Left cardiac atrium (tissue), 4 donors: ENCODE measurements at regions not wholly inside any gene's neighbourhood (a gene's known extent, or its start where the extent isn't known, plus 50 kb on each side); places are given as distances from the start of the nearest gene placed in this dataset.
A peak's percentile ranks its signal among the peaks of the same experiment; 100 is the strongest.

ENCODE experiments used
- ATAC-seq, 2 donors: fragments of 200-7000 bp; cut with Tn5 transposase; one replicate each; pipeline ENCODE4 v1.9.1; 2020; ENCODE audit warnings: mild to moderate bottlenecking in 2 of 2, moderate library complexity in 2 of 2
- DNase-seq: peaks from one replicate; pipeline ENCODE4 v3.0.0-alpha.2; 2020
- intact Hi-C, 2 donors: fragments of 100-400 bp; cut with DNase I; formaldehyde crosslinking; loops; one replicate each; pipeline versions ENCODE4 v1.14.1 to v1.15.1; 2022 to 2023
- donor health status: DM: no; HTN: yes; CAD: no.
- donor health status: DM: no; HTN: yes; CAD: no; lungs with severe emphysema.
- donor health status: DM: yes; HTN: yes; CAD: no.
- donor health status: Dilated cardiomyopathy.

GRCh38 chr3:6074952-6075351 is 786.0 kb upstream of the GRM7 start:
- ATAC-seq = no peak
- no peak for DNase-seq

GRCh38 chr3:6078436-6078835 is 782.5 kb upstream of the GRM7 start:
- ATAC-seq = no peak
- DNase-seq = no peak
- intact Hi-C loops = no loop called here

More at GRCh38 chr3:6074952-6075351, 786.0 kb upstream of the GRM7 start:
- intact Hi-C loops = no loop called here

GRCh38 chr3:6079011-6079410 is 781.9 kb upstream of the GRM7 start:
- DNase-seq (no peak), ATAC-seq (no peak)
- intact Hi-C loops = no loop called here

GRCh38 chr3:6079561-6080179 is 781.2 kb upstream of the GRM7 start:
- intact Hi-C loops = no loop called here
- ATAC-seq (no peak), DNase-seq (no peak)

GRCh38 chr3:6088433-6088832 is 772.5 kb upstream of the GRM7 start:
- intact Hi-C loops = no loop called here
- no peak for ATAC-seq
- DNase-seq = no peak

- DNase-seq = no peak
- intact Hi-C loops = no loop called here
- ATAC-seq = no peak
Observed at GRCh38 chr3:6089780-6090179, 771.1 kb upstream of the GRM7 start.

- DNase-seq = no peak
- no peak for ATAC-seq
- intact Hi-C loops = no loop called here
Observed at GRCh38 chr3:6091262-6091661, 769.7 kb upstream of the GRM7 start.

- ATAC-seq (no peak), DNase-seq (no peak)
- intact Hi-C loops = no loop called here
Observed at GRCh38 chr3:6095006-6095405, 765.9 kb upstream of the GRM7 start.

GRCh38 chr3:6097021-6097420 is 763.9 kb upstream of the GRM7 start:
- ATAC-seq = no peak
- no peak for DNase-seq
- intact Hi-C loops = no loop called here

GRCh38 chr3:6097556-6097955 is 763.4 kb upstream of the GRM7 start:
- ATAC-seq = no peak
- intact Hi-C loops = no loop called here

GRCh38 chr3:6098516-6099157 is 762.3 kb upstream of the GRM7 start:
- ATAC-seq (no peak), DNase-seq (no peak)
- intact Hi-C loops = no loop called here

More at GRCh38 chr3:6097556-6097955, 763.4 kb upstream of the GRM7 start:
- no peak for DNase-seq

GRCh38 chr3:6099458-6100075 is 761.3 kb upstream of the GRM7 start:
- intact Hi-C loops = no loop called here
- ATAC-seq = peak in 1 of 2 donors; percentile 47
- DNase-seq = no peak

- DNase-seq (no peak), ATAC-seq (no peak)
- intact Hi-C loops = no loop called here
Observed at GRCh38 chr3:6105187-6105586, 755.7 kb upstream of the GRM7 start.

- intact Hi-C loops = no loop called here
- DNase-seq (no peak), ATAC-seq (no peak)
Observed at GRCh38 chr3:6108957-6109356, 752.0 kb upstream of the GRM7 start.

- intact Hi-C loops = no loop called here
- ATAC-seq = no peak
- no peak for DNase-seq
Observed at GRCh38 chr3:6110451-6110850, 750.5 kb upstream of the GRM7 start.

GRCh38 chr3:6112546-6112945 is 748.4 kb upstream of the GRM7 start:
- ATAC-seq (no peak), DNase-seq (no peak)
- intact Hi-C loops = no loop called here

GRCh38 chr3:6113338-6113737 is 747.6 kb upstream of the GRM7 start:
- intact Hi-C loops = no loop called here
- ATAC-seq = no peak
- DNase-seq = no peak

- DNase-seq = no peak
- no peak for ATAC-seq
- intact Hi-C loops = no loop called here
Observed at GRCh38 chr3:6119367-6119766, 741.5 kb upstream of the GRM7 start.

- intact Hi-C loops = no loop called here
- DNase-seq = no peak
- no peak for ATAC-seq
Observed at GRCh38 chr3:6120786-6121185, 740.1 kb upstream of the GRM7 start.

- ATAC-seq = no peak
- intact Hi-C loops = no loop called here
- no peak for DNase-seq
Observed at GRCh38 chr3:6124875-6125274, 736.0 kb upstream of the GRM7 start.

GRCh38 chr3:6125520-6125919 is 735.4 kb upstream of the GRM7 start:
- intact Hi-C loops = no loop called here
- no peak for ATAC-seq
- DNase-seq = no peak
